ENCODE measurements at regions not wholly inside any gene's neighbourhood (a gene's known extent, or its start where the extent isn't known, plus 50 kb on each side); places are given as distances from the start of the nearest gene placed in this dataset.
"Not testable (repeated sequence)": the region's sequence is repeated elsewhere in the genome, so short reads cannot be mapped to it uniquely, and the experiment has no call there.

DNA sequence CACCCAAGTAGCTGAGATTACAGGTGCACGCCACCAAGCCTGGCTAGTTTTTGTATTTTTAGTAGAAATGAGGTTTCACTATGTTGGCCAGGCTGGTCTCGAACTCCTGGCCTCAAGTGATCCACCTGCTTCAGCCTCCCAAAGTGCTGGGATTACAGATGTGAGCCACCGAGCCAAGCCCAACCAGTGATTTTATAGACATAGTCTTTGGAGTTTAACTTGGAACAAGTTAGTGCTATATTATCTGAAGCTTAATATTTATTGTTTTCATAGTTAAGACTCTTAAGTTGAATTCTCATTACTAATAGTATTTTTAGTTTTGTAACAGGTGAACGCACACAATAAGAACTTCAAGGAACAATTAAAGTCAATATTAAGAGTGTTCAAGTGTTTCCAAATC lies 122.1 kb downstream of the SPAG6 start:
- DNase-seq: not testable (repeated sequence)

GRCh38 chr10:22468570-22469320 lies 123.4 kb downstream of the SPAG6 start:
- DNase-seq: no peak

DNA sequence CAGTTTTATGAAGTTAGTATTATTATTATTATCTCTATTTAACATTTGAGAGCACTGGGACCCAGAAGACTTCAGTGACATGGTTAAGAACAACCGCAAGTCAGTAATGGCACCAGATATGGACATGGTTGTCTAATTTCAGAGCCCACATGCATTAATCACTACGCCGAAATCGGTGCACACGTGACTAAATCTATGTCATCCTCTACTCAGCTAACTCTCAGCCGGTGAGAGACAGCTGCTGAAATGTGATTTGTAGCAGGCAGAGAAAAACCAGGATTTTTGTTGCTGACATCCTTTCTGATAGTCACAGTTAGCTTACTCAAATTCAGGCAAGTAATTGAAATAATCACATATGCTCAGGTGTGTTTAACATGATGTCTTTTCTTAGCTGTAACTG lies 127.7 kb downstream of the SPAG6 start:
- no peak for DNase-seq

DNA sequence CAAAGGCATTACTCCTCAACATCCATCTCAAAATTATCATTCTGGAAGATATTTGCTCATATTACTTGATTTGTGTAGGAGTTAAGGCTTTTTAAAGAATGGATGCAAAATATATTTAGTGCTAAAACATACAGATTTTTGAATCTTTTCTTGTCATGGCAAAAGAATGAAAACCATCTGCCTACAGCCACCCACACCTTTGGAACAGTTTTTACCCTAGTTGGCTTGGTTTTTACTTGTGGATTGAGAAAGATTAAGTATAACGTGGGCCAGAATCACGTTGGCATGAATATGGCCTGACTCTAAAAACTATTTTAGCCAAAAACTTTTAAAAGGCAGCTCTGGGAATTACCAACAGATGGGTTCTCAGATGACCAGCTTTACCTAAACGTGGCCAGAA lies 128.2 kb downstream of the SPAG6 start:
- no peak for DNase-seq

DNA sequence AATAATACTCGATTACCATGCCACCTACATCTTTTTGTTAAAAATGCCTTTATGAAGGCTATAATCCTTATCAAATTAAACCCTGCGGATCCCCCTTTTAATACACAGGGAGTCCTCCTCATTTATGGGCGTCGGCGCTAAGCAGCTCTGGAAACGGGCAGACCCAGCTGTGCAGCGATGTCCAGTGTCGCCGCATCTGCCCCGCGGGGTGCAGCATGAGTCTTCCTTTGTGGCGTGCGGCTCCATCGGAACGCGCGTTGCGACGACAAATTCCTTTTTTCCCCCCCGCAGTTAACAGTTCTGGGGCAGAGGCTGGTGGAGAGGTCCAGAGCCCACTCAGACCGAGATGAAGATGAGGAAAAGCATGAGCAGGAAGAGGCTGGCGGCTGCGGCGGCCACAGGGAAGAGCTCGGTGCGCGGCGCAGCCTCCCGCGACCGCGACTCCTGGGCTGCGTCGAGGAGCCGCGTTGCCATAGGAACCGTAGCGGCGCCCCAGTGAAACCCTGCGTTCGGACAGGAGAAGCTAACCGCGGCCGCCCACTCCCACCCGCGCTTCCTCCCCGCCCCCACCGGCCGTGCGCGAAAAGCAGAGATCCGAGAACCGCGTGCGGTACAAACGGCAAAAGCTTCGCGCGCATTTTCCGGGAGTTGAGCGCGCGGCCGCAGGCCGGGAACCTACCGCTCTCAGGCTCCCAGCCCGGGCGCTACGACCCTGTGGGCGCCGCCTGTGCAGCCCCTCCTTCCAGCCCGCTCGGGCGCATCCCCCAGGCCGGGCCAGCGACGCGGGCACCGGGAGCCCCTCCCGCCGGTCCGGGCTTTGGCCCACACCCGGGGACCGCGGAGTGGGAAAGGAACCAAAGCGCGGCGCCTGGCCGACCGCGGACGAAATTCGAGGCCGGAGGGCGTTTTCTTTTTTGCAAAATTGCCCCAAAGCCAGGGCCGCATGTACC lies 130.6 kb downstream of the SPAG6 start:
- peak; percentile 28 for DNase-seq

- no peak for DNase-seq
Measured at GRCh38 chr10:22476601-22477321, 131.5 kb downstream of the SPAG6 start.

DNA sequence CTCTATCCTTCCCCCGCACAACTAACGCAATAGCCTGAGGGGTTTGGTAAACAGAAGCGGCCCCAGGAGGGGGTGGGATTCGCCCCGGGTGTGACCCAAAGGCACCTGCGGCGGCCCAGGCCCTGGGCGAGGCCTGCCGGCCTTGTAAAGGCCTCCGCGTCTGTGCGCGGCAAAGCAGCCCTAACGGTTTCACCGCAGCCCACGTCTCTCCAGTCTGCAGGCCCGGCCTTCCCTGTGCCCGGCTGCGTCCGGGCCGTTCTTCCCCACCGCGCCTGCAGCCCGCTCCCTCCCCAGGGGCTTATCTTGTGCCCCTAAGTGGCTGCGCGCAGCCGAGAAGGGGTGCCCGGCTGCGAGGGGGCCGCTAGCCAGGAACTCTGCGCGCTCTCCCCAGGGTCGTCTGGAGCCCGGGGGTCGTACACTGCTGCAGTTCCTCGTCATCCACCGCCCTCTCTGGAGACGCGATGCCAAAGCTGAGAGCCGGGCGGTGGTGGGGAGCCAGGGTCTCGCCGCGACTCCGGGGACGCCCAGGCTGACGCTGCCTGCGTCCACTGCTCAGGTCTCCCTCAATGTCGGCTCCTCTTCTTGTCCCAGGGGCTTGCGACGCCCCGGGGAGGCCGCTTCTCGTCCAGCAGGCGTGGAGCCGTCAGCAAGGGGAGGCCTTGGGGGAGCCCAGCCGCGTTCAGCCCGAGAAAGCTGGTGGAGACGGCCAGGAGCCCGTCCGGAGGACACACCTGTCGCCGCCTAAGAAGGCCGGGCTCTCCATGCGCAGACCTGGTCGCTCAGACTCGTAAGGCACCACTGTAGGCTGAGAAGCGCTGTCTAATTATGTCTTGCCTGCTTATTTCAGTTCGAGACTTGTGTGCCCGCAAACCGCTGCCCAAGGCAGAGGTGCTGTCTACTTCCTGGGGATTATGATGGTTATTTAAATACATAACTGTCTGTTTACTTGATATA lies 132.3 kb downstream of the SPAG6 start:
- no peak for DNase-seq

DNA sequence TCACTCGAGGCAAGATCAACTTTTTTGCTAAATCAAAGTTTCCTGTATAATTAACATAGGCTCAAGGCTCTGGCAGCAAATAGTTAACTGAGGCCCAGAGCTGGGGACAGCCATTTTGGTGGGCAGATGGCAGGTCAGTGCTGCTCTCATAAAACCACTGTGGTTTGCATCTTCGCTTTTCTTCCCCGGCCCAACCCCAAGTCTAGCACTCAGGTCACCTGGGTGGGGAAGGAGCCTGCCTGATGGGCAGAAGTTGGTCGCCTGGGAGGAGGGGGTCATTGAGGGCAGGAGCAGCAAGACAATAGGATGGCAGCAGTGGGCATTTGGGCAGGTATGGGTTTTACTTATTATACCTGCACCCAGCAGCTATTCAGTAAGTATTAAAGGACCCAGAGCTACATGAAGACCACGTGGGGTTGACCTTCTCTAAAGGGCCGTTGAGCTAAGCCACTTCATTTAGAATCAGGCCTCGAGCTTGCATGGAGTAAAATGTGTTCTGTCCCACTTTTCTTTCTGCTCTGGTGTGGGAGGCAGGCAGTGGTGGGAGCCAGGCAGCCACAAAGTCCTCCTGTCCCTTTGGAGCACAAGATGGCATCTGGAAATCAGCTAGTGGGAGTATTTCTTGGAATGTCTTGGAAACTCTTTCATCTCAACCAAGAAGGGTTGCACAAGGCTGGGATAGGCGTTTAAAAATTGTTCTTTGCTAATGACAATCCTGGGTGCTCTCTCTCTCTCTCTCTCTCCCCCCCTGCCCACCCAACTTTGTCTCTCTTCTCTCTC lies 133.4 kb downstream of the SPAG6 start:
- no peak for DNase-seq

DNA sequence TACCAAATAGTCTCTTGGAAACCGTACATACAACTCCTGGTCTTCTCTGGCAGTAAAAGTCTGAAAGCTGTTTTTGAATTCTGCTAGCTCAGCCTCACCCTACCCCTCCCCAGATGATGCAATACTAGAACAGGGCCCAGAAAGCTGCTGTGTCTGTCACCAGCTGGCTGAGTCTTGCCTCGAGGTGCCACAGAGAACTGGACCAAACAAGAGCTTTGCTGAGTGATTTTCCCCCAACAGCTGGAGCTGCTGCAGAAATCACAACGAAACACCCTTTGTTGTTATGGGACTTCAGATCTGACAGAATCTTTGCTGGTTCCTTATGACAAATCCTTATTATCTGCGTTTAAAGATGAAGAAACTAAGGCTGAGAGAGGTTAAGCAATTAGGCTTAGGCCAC lies 134.1 kb downstream of the SPAG6 start:
- DNase-seq: peak; percentile 3

- no peak for DNase-seq
Measured at GRCh38 chr10:22481106-22481505, 135.8 kb downstream of the SPAG6 start.

DNA sequence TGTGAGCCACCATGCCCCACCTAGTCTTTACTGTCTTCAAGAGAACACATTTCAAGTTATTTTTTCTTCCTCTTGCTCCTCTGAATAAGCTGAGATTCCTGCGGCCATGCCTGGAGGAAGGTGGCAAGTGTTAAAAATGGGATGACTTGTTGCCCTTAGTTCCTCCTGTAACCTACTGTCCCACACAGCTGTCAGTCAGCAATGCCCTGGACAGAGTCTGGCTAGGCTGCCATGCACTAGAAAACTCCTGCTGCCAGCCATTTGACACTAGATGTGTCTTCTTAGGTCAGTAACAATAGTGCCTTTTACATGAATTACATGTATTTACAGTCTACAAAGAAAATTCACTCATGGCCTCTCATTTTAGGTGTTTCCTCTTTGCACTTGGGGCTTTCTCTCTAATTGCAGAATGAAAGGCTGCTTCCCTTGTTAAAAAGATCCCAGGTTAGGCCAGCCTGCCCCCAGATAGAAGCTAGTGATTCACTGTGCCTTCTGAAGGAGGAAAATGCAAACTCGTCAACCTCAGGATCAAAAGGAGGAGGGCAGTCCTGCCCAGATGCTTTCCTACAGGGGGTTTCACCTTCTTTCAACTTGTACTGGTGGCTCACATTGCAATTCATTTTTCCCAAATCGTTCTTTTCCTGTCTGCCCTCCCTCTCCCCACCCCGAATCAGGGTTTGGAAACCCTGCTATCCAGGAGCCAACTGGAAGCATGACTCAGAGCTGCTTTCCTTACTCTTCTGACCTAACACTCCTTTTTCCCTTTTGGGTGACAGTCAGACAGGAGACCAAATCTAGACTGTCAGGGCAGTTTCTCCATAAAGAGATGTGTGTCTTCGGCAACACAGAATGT lies 136.6 kb downstream of the SPAG6 start:
- DNase-seq: peak; percentile 15

- no peak for DNase-seq
Measured at GRCh38 chr10:22483132-22483531, 137.8 kb downstream of the SPAG6 start.
